ENCODE measurements at regions not wholly inside any gene's neighbourhood (a gene's known extent, or its start where the extent isn't known, plus 50 kb on each side); places are given as distances from the start of the nearest gene placed in this dataset.

DNA sequence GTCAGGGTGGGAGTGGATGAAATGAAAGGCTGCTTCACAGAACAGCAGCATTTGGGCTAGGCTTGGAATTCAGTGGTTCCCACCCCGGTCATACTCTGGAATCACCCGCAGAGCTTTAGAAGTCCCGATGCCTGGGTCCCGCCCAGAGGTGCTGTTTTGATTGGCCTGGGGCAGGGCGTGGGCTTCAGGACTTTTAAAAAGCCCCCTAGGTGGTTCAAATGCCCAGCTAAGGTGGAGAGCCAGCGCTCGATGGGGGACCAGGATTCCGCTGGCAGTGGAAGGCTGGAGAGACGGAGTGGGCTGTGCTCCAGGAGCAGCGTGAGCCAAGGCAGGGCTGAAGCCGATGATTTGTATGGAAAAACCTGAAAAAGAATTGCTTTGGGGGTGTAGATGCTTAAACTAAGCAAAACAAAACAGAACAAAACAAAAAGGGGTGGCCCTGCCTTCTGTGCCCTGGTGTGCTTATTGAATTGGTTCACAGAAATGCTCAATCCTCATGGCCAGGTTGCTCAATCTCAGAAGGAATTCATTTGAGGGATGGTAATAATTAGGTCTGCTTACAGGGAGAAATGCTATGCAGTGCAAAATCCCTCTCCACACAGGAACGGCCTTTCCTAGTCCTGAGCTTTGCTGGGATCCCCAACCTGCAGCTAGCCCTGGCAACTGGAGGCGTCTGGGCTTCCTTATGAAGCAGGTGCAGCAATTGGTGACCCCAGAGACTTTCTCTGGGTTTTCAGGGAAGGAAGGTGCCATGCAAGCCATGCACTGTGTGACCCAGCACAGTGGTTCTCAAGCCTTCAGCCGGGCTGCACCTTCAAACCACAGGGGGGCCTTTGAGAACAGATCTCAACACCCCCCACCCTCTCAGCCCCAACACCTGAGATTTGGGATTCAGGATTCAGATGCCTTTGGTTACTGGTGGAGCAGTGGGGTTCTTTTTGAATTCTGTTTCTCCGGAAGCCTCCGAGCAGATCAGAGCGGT is 174.0 kb upstream of the ZNF618 start:
- DNase-seq (ENCODE audit: low read depth) = no peak

DNA sequence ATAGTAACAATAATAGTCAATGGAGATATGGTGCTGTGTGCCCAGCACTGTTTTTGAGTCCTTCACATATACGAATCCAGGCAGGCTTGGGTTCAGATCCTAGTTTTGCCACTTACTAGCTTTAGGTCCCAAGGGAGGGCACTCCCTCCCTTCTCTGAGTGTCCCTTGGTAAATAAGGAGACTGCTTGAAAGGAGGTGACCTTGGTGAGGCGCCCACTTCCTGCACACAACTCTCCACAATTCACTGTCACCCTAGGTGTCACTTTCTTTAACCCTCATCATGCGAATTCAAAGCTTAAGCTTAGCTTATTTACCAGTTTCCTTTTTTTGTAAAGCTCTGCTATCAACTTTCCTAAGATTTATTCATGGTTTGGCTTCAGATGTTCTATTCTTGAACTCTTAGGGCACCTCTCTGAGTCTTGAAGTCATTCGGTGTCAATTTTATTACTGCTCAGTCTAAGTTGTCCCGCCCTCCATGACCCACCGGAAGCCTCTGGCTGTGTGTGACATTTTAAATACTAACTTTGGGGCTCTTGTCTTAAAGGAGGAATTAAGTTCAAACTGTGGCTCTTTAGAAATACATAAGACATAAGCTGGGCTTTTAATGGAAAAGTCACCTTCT is 170.7 kb upstream of the ZNF618 start:
- DNase-seq (ENCODE audit: low read depth) = no peak

DNA sequence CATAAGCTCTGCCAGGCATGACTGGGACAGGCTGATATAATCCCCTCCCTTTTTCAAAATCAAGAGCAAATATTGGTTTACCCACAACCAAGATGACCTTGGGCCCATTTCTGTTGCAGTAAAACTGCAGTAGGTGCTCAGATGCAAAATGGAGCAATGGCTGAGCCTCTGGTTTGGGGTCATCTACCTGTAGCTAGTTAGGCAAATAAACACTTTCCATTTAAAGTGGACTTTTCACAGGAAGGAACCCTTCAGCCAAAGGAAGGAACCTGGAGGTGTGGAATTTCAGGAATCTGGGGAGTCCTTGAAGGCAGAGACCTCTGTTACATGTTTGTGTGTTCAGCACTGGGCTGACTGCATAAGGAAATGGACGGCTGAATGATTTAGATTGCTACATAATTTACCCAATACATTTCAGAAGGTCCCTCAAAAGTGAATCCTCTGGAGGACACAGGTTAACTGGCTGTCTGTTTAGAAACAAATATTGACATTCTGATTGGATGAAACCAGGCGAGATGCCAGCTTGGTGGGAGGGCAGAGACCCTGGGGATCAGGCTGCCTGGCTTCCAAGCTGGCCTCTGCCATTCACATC is 170.1 kb upstream of the ZNF618 start:
- no peak for DNase-seq (ENCODE audit: low read depth)

DNA sequence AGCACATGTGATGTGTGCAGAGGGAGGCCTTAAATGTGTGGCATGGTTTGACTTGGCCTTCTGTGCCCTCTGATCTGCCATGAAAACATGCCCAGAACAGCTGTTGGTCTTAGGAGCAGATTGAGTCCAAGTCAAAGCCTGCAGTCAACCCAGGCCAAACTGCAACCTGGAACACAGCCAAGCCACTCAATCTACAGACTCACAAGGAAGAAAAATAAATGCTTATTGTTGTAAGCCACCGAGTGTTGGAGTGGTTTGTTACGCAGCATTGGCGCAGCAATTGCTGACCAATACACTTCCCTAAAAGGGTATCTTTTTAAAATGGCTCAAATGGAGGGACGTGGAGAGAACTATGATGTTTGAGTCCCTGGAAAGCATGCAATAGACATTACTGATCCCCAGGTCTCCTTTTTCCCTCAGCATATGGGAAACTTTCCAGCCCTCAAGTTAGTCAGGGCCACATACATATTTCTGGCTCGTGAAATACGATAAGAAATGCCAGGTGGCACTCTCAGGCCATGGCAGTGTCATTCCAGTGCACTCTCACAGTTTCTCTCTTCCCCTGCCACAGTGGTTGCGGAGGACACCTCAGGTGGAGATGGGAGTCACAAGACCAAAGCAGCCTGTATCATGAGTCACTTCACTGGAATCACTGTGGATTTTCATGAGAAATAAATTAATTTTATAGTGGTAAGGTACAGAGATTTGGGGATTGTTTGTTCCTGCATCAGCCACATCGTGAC is 168.0 kb upstream of the ZNF618 start:
- DNase-seq (ENCODE audit: low read depth) = peak; percentile 80

DNA sequence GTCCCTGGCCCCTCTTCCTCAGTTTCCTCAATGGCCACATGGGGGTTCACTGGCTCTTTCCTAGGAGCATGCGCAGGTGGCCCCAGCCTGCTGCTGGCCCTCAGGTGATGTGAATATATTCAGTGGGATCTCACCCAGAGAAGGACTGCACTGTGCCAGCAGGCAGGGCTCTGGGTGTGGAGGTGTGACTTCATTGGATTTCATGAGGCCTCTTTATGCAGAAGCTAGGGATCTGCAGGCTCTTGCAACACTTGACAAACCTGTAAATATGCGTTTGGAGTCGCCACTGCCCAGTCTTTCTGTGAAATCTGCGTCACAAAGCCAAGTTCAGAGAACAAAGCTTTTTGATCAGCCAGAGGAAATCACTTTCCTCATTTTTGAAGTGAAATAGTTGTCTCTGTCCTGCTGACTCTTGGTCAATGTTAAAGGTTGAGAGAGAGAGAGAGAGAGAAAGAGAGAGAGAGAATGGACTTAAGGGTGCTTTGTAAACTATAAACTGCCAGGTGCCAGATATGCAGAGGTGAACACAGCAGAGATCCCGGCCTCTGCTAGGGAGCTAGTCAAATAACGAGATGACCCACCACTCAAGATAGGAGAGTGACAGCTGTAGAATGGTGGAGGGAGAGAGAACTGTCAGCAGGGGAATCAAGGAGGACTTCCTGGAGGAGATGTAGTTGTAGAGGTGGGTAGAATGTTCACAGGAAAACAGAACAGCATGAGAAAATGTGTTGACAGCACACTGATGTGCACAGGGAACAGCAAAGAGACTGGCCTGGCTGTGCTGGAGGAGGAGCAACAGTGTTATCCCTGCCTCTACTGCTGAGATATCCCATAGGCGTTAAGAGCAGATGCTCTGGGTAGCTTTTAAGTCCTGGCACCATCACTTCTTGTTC is 167.0 kb upstream of the ZNF618 start:
- DNase-seq (ENCODE audit: low read depth) = no peak

DNA sequence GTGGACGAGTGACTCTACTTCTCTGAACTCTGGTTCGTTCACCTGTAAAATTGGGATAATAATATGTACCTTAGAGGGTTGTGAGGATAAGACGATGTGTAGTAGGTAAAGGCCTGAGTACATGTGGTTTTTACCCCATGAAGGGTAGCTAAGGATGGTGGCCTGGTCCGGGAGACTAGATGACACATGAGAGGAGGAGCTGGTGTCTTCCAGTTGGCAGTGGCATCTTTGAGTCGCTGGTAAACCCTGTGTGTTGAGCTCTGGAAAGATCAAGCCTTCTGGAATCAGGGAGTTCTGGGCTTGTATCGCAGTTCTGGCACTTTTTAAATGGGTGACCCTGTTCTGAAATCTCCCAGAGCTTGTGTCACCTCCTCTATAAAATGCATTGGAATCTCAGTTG is 166.4 kb upstream of the ZNF618 start:
- peak; percentile 28 for DNase-seq (ENCODE audit: low read depth)

DNA sequence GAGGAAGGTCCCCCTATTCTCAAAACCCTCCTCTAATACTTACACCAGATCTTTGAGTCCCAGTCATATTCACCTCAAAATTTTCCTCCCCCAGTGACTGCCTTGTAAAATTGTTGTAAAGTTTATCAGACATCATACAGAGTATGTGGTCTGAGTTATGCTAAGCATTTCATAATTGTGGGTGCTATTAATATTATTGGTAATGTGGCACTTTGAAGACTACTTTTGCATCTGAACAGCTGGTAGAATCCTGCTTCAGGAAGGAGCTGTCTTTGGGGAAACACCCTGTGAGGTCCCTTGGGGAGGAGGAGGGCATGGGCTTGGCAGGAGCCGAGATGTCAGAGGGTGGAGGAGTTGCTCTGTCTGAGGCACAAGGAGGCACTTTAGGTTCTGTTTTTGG is 164.9 kb upstream of the ZNF618 start:
- DNase-seq (ENCODE audit: low read depth) = peak; percentile 85

DNA sequence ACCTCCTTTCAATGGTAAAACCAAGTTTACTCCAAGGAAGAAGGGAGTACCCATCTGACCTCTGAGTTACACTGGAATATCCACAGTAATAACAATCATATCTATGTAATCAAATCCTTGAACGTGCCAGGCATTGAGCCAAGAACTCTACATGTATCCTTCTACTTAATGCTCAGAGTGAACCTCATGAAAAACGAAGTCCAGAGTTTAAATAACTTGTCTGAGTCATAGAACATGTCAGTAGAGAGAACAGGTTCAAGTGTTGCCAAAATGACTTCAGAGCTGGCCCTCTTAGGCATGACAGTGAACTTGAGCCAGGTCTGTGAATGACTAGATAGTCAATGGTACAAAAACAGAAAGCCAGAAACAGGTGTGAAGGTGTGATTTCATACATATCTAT is 164.1 kb upstream of the ZNF618 start:
- peak; percentile 81 for DNase-seq (ENCODE audit: low read depth)

DNA sequence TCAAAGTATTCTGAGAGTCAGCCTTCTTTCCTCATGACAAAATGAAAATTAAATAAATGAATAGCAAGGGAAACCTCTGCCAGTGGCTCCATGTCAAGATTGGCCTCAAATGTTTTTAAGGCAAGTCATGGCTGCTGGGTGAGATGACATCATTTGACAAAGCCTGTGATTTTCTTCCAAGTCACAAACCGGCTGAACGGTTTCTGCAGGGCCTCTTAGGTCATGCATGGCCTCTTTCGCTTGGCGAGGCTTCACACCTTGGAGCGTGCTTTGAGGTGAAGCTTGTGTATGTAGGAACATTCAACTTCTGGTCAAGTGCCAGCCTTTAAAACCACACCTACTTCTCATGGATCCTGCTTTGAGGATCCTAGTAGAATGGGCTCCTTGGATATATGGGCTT is 161.0 kb upstream of the ZNF618 start:
- DNase-seq (ENCODE audit: low read depth) = peak; percentile 65

DNA sequence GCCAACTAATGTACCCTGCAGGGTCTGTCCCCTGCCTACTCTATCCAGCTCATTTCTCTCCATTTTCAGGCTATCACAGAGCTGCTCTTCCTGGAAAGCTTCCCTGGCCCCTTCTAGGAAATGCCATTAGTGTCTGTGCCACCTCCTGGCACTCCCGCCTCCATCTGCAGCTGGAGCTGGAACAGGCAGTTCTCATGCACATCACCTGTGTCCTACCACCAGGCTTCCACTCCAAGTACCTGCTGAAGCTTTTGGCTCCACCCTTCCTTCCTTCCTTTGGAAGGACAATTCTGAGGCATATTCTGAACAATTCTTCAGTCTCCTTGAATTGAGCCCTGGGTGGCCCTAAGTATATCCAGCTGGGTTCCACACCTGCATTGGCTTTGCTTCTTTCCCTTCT is 156.2 kb upstream of the ZNF618 start:
- DNase-seq (ENCODE audit: low read depth) = no peak

DNA sequence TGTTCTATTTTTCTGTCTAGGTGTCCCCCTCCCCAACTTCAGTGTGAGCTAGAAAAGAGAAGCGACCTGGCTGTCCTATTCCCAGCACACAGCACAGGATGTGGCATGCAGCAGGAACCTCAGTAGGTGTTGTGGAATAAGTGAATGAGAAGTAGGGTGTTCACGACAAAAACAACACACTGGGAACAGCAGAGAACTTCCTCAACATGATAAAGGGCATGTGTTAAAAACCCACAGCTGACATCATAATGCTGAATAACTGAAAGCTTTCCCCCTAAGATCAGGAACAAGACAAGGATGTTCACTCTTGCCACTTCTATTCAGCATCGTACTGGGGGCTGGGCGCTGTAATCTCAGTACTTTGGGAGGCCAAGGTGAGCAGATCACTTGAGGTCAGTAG is 155.6 kb upstream of the ZNF618 start:
- no peak for DNase-seq (ENCODE audit: low read depth)

DNA sequence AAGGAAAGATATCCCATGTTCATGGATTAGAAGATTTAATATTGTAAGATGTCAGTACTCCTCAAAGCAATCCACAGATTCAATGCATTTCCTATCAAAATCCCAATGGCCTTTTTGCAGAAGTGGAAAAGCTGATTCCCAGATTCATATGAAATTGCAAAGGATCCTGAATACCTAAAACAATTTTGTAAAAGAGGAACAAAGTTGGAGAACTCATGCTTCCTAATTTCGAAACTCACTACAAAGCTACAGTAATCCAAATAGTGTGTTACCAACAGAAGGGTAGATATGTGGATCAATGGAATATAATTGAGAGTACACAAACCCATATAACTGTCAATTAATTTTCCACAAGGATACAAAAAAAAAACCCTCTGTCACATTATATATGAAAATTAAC is 154.3 kb upstream of the ZNF618 start:
- DNase-seq (ENCODE audit: low read depth) = no peak

DNA sequence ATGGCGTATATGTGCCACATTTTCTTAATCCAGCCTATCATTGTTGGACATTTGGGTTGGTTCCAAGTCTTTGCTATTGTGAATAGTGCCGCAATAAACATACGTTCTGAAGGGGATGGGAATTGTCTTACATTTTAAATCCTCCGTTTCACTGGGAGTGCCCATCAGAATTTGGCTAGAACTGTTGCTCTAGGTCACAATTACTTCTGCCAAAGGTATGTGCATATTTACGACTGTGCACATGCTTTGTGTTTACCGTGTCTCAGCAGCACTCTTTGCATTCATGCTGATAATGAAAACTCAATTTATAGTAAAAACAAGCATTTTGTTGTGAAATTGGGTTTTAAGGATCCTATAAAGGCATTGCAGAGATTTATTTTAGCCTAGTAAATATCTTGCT is 151.9 kb upstream of the ZNF618 start:
- DNase-seq (ENCODE audit: low read depth) = no peak

DNA sequence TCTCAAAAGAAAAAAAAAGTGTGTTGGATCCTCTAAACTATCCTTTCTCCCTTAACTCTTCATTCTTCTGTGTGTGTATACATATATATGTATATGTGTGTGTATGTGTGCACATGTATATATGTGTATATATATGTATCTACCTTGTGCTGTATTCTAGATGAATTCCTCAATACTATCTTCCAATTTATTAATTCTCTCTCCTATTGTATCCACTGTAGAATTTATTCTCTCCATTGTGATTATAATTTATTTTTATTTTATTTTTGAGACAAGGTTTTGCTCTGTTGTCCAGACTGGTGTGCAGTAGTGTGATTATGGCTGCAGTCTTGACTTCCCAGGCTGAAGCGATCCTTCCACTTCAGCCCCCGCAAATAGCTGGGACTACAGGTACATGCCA is 147.1 kb upstream of the ZNF618 start:
- no peak for DNase-seq (ENCODE audit: low read depth)

DNA sequence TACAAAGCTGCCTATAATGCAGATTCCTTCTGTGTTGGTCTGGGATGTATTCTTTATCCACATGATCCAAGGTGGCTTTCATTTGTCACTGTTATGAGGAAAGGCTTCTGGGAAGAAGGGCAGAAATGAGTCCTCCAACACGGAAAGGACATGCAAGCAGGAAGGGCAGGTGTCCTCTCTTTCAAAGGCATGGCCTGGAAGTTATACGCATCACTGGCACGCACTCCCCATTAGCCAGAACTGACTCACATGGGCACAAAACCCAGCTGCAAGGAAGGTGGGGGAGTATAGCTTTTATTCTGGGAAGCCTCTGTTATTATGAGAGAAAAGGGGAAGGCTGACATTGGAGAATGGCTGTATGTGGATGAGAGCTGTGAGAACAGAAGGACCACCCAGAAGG is 141.3 kb upstream of the ZNF618 start:
- DNase-seq (ENCODE audit: low read depth) = no peak

DNA sequence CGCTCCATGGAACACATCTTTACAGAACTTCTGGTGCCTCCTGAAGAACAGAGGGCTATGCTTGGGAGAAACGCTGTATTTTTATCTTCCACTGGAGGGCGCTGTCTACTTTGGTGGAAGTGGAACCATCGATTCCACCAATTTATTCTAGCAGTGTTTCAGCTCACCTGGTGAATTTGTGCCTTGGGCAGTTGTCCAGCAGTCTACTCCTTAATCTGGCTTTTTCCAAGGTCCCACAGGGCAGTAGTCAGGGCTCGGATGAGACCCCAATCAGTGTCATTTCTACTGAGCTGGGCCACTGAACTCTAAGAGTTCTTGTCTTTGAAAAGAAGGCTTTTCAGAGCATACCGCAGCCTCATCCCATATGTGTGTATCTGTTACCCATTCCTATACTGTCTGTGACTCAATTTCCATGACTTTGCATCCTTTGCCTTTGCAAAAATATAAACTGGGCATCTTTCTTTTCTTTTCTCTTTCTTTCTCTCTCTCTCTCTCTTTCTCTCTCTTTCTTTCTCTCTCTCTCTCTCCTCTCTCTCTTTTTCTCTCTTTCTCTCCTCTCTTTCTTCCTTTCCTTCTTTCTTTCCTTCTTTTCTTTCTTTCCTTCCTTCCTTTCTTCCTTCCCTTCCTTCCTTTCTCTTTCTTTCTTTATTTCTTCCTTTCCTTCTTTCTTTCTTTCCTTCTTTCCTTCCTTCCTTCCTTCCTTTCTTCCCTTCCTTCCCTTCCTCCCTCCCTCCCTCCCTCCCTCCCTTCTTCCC is 138.4 kb upstream of the ZNF618 start:
- peak; percentile 80 for DNase-seq (ENCODE audit: low read depth)

DNA sequence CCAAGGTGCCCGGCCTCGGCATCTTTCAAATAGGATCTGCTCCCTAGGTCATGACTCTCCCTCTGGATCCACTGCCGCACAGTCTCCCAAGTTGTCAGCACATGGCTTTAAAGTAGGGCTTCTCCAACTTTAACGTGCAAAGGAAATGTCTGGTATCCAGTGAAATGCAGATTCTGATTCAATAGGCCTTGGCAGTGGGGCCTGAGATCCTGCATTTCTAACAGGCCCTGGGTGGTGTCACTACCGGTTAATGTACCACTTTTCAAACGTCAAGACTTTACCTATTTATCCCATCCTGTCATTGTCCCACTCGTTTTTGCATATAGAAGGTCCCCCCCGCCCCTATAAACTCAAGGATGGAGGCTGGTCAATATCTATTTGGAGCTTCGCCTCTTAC is 137.6 kb upstream of the ZNF618 start:
- no peak for DNase-seq (ENCODE audit: low read depth)

DNA sequence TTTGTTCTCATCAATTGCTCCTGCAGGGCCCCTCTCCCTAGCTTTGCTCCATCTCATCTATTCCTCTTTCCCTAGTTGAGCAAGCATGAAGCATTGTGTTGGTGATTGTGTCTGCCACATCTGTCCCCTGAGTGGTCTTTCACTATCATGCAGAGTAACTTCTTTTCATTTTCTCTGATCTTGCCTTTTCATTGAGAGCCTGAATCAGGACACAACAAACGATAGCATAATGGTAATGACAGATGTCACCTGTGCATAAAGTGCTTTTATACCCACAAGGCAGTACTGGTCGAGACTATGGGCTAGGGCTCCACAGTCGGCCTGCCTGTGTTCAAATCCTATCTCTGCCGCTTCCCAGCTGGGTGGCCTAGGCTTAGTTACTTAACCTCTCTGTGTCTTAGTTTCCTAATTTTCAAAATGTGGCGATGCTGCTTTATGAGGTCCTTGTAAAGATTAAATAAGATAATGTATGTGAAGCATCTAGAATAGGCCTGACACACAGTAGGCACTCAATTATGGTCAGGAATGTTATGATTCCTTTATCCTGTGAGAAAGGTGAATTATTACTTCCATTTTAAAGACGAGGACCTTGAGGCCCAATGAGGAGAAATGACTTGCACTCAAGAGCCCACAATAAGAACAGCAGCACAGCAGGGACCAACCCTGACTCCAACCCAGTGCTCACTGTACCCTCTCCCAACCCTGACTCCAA is 137.1 kb upstream of the ZNF618 start:
- no peak for DNase-seq (ENCODE audit: low read depth)
